Endothelial cell of umbilical vein (primary cell): ENCODE measurements at regions not wholly inside any gene's neighbourhood (a gene's known extent, or its start where the extent isn't known, plus 50 kb on each side); places are given as distances from the start of the nearest gene placed in this dataset.

Experiments used
- BruUV-seq: library from RNA; stranded (reverse); fragments of 400-500 nt; replicated peaks from 2 replicates; lab custom pipeline; 2021; lab: Mats Ljungman, UMichigan
- CTCF ChIA-PET: fragments of 300-600, 350-600 bp; sonication (Branson Sonifier 250); formaldehyde crosslinking; loops from one replicate; lab custom pipeline; 2021; ENCODE audit warnings: antibody characterized with exemption, inconsistent platforms; lab: Charles Lee
- POLR2A ChIA-PET: fragments of 300-600, 350-600 bp; sonication (Branson Sonifier 250); formaldehyde crosslinking; loops from one replicate; lab custom pipeline; 2021; ENCODE audit warnings: antibody characterized with exemption, inconsistent platforms; lab: Charles Lee
- DNase-seq: peaks from one replicate; pipeline ENCODE4 v3.0.0-alpha.2; 2011; ENCODE audit warnings: low read depth, low spot score
- FAIRE-seq: peaks from 2 replicates; lab custom pipeline; 2011; peaks lifted over from hg19 to GRCh38; lab: Jason Lieb, UNC
- H2AFZ ChIP-seq: 2 replicates; pipeline ENCODE4 v1.6.0; 2012; ENCODE audit warnings: low read depth, low read length, control low read depth, inconsistent platforms
- H3K27ac ChIP-seq: 2 replicates; pipeline ENCODE4 v1.5.1; 2011; ENCODE audit warnings: low read depth, mild to moderate bottlenecking, control low read depth, low read length, moderate library complexity; ENCODE audit not compliant: insufficient read depth
- H3K27me3 ChIP-seq, 2 experiments: 2 replicates each; pipeline versions ENCODE4 v1.6.0 to v1.6.1; 2011; ENCODE audit warnings: low read length in 2 of 2, mixed read lengths in 1 of 2; ENCODE audit not compliant: control insufficient read depth in 2 of 2, insufficient read depth in 2 of 2
- H3K36me3 ChIP-seq, 2 experiments: 2 replicates in 1 of 2; 3 replicates in 1 of 2; pipeline ENCODE4 v1.5.1; 2011; ENCODE audit warnings: low read length in 2 of 2, mild to moderate bottlenecking in 1 of 2, moderate library complexity in 1 of 2; ENCODE audit not compliant: control insufficient read depth in 2 of 2, insufficient read depth in 2 of 2; ENCODE audit errors: extremely low read depth in 1 of 2
- H3K4me1 ChIP-seq: 3 replicates; pipeline ENCODE4 v1.5.1; 2011; ENCODE audit warnings: mild to moderate bottlenecking, low read length; ENCODE audit not compliant: control insufficient read depth, insufficient read depth; ENCODE audit errors: extremely low read depth
- H3K4me2 ChIP-seq: 2 replicates; pipeline ENCODE4 v1.6.1; 2011; ENCODE audit warnings: low read length, control low read depth, mixed read lengths; ENCODE audit not compliant: insufficient read depth
- H3K4me3 ChIP-seq, 3 experiments: fragments of 200-600 bp in 1 of 3; sonication (generic), shearing (Covaris generic) in 1 of 3; replicated peaks in 1 of 3; 2 replicates each; pipeline ENCODE4 v1.5.1; 2011 to 2016; ENCODE audit warnings: control low read depth in 3 of 3, low read length in 3 of 3, mild to moderate bottlenecking in 2 of 3, inconsistent platforms in 1 of 3, low read depth in 1 of 3, moderate library complexity in 1 of 3; ENCODE audit not compliant: insufficient read depth in 1 of 3
- H3K79me2 ChIP-seq: 2 replicates; pipeline ENCODE4 v1.6.0; 2012; ENCODE audit warnings: low read length, inconsistent platforms; ENCODE audit not compliant: control insufficient read depth, insufficient read depth
- H3K9ac ChIP-seq: replicated peaks from 2 replicates; pipeline ENCODE3; 2011; ENCODE audit warnings: low read length, control low read depth; ENCODE audit not compliant: insufficient read depth; ENCODE audit errors: extremely low read depth
- H3K9me1 ChIP-seq: replicated peaks from 3 replicates; pipeline ENCODE4 v1.6.0; 2011; ENCODE audit warnings: mild to moderate bottlenecking, low read length; ENCODE audit not compliant: control insufficient read depth, insufficient read depth; ENCODE audit errors: extremely low read depth
- H3K9me3 ChIP-seq: replicated peaks from 2 replicates; pipeline ENCODE4 v1.5.1; 2012; ENCODE audit warnings: low read length, inconsistent platforms; ENCODE audit not compliant: control insufficient read depth, insufficient read depth
- H4K20me1 ChIP-seq: replicated peaks from 2 replicates; pipeline ENCODE3; 2011; ENCODE audit warnings: mild to moderate bottlenecking, low read length; ENCODE audit not compliant: control insufficient read depth, insufficient read depth; ENCODE audit errors: extremely low read depth
- EZH2 ChIP-seq: IDR thresholded peaks from 2 replicates; pipeline ENCODE4 v1.6.1; 2012; ENCODE audit warnings: borderline replicate concordance, low read depth, mild to moderate bottlenecking, moderate library complexity, low read length, inconsistent platforms; ENCODE audit not compliant: severe bottlenecking
- FOS ChIP-seq: IDR thresholded peaks from 2 replicates; pipeline ENCODE4 v1.6.1; 2011; ENCODE audit warnings: mild to moderate bottlenecking, low read length, moderate library complexity, borderline replicate concordance; ENCODE audit not compliant: insufficient read depth
- GATA2 ChIP-seq: IDR thresholded peaks from 2 replicates; pipeline ENCODE4 v1.7.0; 2011; ENCODE audit warnings: low read depth, mild to moderate bottlenecking, moderate library complexity, mixed read lengths, low read length; ENCODE audit not compliant: insufficient read length, insufficient read depth
- JUN ChIP-seq: IDR thresholded peaks from 2 replicates; pipeline ENCODE4 v1.6.1; 2011; ENCODE audit warnings: borderline replicate concordance, low read depth; ENCODE audit not compliant: insufficient read length, insufficient read depth
- MYC ChIP-seq: IDR thresholded peaks from one replicate; pipeline ENCODE4 v1.6.1; 2011; ENCODE audit warnings: mild to moderate bottlenecking, low read depth, low read length
- POLR2A ChIP-seq: IDR thresholded peaks from 2 replicates; pipeline ENCODE4 v1.6.1; 2012; ENCODE audit warnings: low read depth, mild to moderate bottlenecking, control low read depth, low read length
- POLR2AphosphoS5 ChIP-seq: IDR thresholded peaks from 2 replicates; pipeline ENCODE4 v1.6.1; 2012; ENCODE audit warnings: low read depth, mild to moderate bottlenecking, control low read depth, low read length, moderate library complexity; ENCODE audit not compliant: insufficient read depth
- dilution Hi-C: fragments of 300-500 bp; cut with MboI; formaldehyde crosslinking; loops from one replicate; pipeline ENCODE4 v1.15.0; 2019; ENCODE audit warnings: low sequenced_read_pairs; ENCODE audit not compliant: extremely low pct_ligation_motif_present
- intact Hi-C: fragments of 100-400 bp; cut with micrococcal nuclease; formaldehyde crosslinking; loops from one replicate; pipeline ENCODE4 v1.10.0; 2022
- TF ChIP-seq, protein P1 (sequence below): IDR thresholded peaks from 2 replicates; pipeline ENCODE4 v1.6.1; 2011; ENCODE audit not compliant: insufficient read depth, insufficient read length
- TF ChIP-seq, protein P2 (sequence below), 2 donors: IDR thresholded peaks; 1 replicate in 1 of 2; 2 replicates in 1 of 2; pipeline ENCODE4 v1.5.1; 2011; ENCODE audit warnings: low read length in 2 of 2, mild to moderate bottlenecking in 2 of 2, moderate library complexity in 2 of 2, control low read depth in 1 of 2, inconsistent platforms in 1 of 2, low read depth in 1 of 2; ENCODE audit not compliant: insufficient read depth in 1 of 2; ENCODE audit errors: extremely low read depth in 1 of 2

DNA sequence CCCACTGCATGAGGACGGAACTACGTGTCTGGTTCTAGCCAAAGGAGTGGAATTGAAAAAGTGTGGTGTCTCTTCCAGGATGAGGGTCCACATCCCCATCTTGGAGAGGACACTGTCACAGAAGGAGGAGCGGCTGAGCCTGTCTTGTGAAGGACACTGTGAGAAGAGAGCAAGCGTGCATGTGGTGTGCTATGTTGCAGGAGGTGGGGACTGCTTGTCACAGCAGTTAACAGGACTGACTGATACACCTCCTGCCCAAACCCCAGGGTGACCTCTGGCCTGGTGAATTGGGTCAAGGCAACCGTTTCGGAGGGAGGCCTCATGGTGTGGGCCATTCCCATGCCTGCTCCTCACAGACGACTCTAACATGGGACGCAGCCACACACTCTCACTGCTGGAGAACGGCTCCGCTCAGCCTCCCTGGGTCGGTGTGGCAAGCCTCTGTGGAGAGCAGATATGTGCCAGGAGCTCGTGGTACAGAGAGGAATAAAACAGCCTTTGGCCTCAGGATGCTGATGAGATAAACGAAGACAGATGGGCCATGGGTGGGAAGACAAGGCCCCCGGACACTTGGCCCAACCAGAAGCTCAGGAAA lies 56.4 kb upstream of the RBFOX3 start:
- H3K9ac ChIP-seq: no peak overlapping the region
- TF ChIP-seq GATA2 (no peak), FOS (no peak)
- TF ChIP-seq, protein P1, sequence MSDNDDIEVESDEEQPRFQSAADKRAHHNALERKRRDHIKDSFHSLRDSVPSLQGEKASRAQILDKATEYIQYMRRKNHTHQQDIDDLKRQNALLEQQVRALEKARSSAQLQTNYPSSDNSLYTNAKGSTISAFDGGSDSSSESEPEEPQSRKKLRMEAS: no peak
- dilution Hi-C loops (no loop called here), intact Hi-C loops (no loop called here)
- no peak overlapping the region for H2AFZ ChIP-seq
- CTCF ChIA-PET: no interaction called here
- H3K27ac ChIP-seq: no peak overlapping the region
- no TSS peak for BruUV-seq
- no peaks in the 10 kb centered on the region for H3K27me3 ChIP-seq
- POLR2A ChIA-PET: no interaction called here
- FAIRE-seq (no peak), DNase-seq (no peak)
- H3K9me1 ChIP-seq: no peaks in the 10 kb centered on the region
- H3K36me3 ChIP-seq: no peaks in the 10 kb centered on the region
- no peak overlapping the region for H3K4me3 ChIP-seq
- H4K20me1 ChIP-seq: no peaks in the 10 kb centered on the region
- no peaks in the 10 kb centered on the region for H3K9me3 ChIP-seq
- no peaks in the 10 kb centered on the region for H3K79me2 ChIP-seq
- H3K4me1 ChIP-seq: peaks cover 10% of the 10 kb centered on the region
- H3K4me2 ChIP-seq: no peak overlapping the region

DNA sequence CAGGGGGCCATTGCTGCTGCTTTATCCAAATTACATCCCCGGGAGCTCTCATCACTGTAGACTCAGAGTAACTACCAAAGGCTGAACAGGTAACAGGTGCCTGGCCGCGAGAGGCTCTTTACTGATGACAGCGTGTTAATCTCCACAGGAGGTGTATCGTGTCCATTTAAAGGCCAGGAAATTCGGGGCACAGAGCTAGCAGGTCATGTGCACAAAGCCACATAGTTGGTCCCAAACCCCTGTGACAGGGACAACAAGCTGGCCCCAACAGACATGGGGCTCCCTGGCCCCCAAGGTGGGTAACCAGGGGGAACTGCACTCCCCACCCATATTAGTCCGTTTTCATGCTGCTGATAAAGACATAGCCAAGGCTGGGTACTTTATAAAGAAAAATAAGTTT lies 55.3 kb upstream of the RBFOX3 start:
- TF ChIP-seq JUN (no peak), MYC (no peak), EZH2 (no peak), POLR2A (no peak), GATA2 (no peak), FOS (no peak), POLR2AphosphoS5 (no peak)
- TF ChIP-seq, protein P1: no peak
- TF ChIP-seq, protein P2, sequence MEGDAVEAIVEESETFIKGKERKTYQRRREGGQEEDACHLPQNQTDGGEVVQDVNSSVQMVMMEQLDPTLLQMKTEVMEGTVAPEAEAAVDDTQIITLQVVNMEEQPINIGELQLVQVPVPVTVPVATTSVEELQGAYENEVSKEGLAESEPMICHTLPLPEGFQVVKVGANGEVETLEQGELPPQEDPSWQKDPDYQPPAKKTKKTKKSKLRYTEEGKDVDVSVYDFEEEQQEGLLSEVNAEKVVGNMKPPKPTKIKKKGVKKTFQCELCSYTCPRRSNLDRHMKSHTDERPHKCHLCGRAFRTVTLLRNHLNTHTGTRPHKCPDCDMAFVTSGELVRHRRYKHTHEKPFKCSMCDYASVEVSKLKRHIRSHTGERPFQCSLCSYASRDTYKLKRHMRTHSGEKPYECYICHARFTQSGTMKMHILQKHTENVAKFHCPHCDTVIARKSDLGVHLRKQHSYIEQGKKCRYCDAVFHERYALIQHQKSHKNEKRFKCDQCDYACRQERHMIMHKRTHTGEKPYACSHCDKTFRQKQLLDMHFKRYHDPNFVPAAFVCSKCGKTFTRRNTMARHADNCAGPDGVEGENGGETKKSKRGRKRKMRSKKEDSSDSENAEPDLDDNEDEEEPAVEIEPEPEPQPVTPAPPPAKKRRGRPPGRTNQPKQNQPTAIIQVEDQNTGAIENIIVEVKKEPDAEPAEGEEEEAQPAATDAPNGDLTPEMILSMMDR (IDR thresholded peaks at IDR 0.05; ENCODE audit: extremely low read depth in 1 of 2, insufficient read depth in 1 of 2, low read depth in 1 of 2, low read length in 2 of 2): no peak
- Histone ChIP-seq H4K20me1 (no peaks in the 10 kb centered on the region), H3K4me2 (no peak overlapping the region), H3K9me1 (no peaks in the 10 kb centered on the region), H3K4me1 (peaks cover 10% of the 10 kb centered on the region), H3K4me3 (no peak overlapping the region), H3K9ac (no peak overlapping the region), H3K27ac (no peak overlapping the region), H3K36me3 (no peaks in the 10 kb centered on the region), H2AFZ (no peak overlapping the region), H3K27me3 (no peaks in the 10 kb centered on the region), H3K9me3 (no peaks in the 10 kb centered on the region), H3K79me2 (no peaks in the 10 kb centered on the region)
- intact Hi-C loops: no loop called here
- DNase-seq (no peak), FAIRE-seq (no peak)
- ChIA-PET CTCF (interaction anchor here (1.7 kb wide), 1 partner anchor 43 kb away, joined by 4 read pairs; no protein-coding TSS in a partner anchor), POLR2A (no interaction called here)
- BruUV-seq: no TSS peak
- dilution Hi-C loops: no loop called here
